ENCODE measurements at regions not wholly inside any gene's neighbourhood (a gene's known extent, or its start where the extent isn't known, plus 50 kb on each side); places are given as distances from the start of the nearest gene placed in this dataset.

GRCh38 chr2:147703171-147703570, 141.7 kb upstream of the ACVR2A start:
- no peak overlapping the region for H3K27ac ChIP-seq
- no peak for DNase-seq (ENCODE audit: low spot score)
- TF ChIP-seq, protein P1, sequence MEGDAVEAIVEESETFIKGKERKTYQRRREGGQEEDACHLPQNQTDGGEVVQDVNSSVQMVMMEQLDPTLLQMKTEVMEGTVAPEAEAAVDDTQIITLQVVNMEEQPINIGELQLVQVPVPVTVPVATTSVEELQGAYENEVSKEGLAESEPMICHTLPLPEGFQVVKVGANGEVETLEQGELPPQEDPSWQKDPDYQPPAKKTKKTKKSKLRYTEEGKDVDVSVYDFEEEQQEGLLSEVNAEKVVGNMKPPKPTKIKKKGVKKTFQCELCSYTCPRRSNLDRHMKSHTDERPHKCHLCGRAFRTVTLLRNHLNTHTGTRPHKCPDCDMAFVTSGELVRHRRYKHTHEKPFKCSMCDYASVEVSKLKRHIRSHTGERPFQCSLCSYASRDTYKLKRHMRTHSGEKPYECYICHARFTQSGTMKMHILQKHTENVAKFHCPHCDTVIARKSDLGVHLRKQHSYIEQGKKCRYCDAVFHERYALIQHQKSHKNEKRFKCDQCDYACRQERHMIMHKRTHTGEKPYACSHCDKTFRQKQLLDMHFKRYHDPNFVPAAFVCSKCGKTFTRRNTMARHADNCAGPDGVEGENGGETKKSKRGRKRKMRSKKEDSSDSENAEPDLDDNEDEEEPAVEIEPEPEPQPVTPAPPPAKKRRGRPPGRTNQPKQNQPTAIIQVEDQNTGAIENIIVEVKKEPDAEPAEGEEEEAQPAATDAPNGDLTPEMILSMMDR (conservative IDR thresholded peaks at IDR 0.05; ENCODE audit: low read depth): no peak
- POLR2A ChIA-PET (ENCODE audit: low non-redundant PET): no interaction called here
- CTCF ChIA-PET: no interaction called here

DNA sequence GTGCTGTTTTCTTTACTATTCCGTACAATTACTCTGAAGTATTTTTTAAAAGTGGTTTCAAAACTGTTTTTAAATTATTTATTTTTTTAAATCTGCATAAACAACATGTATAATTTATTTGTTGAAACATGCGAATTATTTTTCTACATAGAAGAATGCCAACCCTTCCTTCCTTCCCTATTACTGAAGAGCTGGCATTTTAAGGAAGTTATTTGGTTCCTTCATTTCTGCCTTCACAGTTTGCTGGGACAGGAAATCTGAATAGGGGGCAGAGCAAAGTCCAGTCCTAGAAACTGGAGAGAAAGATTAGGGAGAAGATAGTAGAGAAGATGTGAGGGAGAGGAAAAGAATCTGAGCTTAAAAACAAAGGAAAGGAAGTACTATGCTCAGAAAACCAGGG, 146.7 kb upstream of the ACVR2A start:
- TF ChIP-seq, protein P1 (conservative IDR thresholded peaks at IDR 0.05; ENCODE audit: low read depth): no peak
- ChIA-PET POLR2A (ENCODE audit: low non-redundant PET) (no interaction called here), CTCF (no interaction called here)
- no peak overlapping the region for H3K27ac ChIP-seq
- no peak for DNase-seq (ENCODE audit: low spot score)

- POLR2A ChIA-PET (ENCODE audit: low non-redundant PET): no interaction called here
- no peak for DNase-seq (ENCODE audit: low spot score)
- TF ChIP-seq, protein P1 (conservative IDR thresholded peaks at IDR 0.05; ENCODE audit: low read depth): no peak
- CTCF ChIA-PET: interaction anchor here (0.6 kb wide), 1 partner anchor 27 kb away, joined by 3 read pairs; no protein-coding TSS in a partner anchor
- no peak overlapping the region for H3K27ac ChIP-seq
Observed at GRCh38 chr2:147696426-147696825, 148.4 kb upstream of the ACVR2A start.

GRCh38 chr2:147689220-147689909, 155.5 kb upstream of the ACVR2A start:
- TF ChIP-seq, protein P1 (conservative IDR thresholded peaks at IDR 0.05; ENCODE audit: low read depth): no peak
- DNase-seq (ENCODE audit: low spot score): no peak
- H3K27ac ChIP-seq: no peak overlapping the region
- ChIA-PET POLR2A (ENCODE audit: low non-redundant PET) (no interaction called here), CTCF (interaction anchor here (0.6 kb wide), 1 partner anchor 16 kb away, joined by 3 read pairs; no protein-coding TSS in a partner anchor)

GRCh38 chr2:147688242-147688641, 156.6 kb upstream of the ACVR2A start:
- DNase-seq (ENCODE audit: low spot score): no peak
- POLR2A ChIA-PET (ENCODE audit: low non-redundant PET): no interaction called here
- CTCF ChIA-PET: interaction anchor here (0.6 kb wide), 1 partner anchor 85 kb away, joined by 3 read pairs; no protein-coding TSS in a partner anchor

GRCh38 chr2:147686365-147686764, 158.5 kb upstream of the ACVR2A start:
- POLR2A ChIA-PET (ENCODE audit: low non-redundant PET): no interaction called here
- CTCF ChIA-PET: no interaction called here

More at GRCh38 chr2:147688242-147688641, 156.6 kb upstream of the ACVR2A start:
- TF ChIP-seq, protein P1 (conservative IDR thresholded peaks at IDR 0.05; ENCODE audit: low read depth): no peak
- no peak overlapping the region for H3K27ac ChIP-seq

More at GRCh38 chr2:147686365-147686764, 158.5 kb upstream of the ACVR2A start:
- no peak overlapping the region for H3K27ac ChIP-seq
- DNase-seq (ENCODE audit: low spot score): no peak
- TF ChIP-seq, protein P1 (conservative IDR thresholded peaks at IDR 0.05; ENCODE audit: low read depth): no peak
